Testis (tissue), 2 donors: ENCODE measurements at regions not wholly inside any gene's neighbourhood (a gene's known extent, or its start where the extent isn't known, plus 50 kb on each side); places are given as distances from the start of the nearest gene placed in this dataset.
A peak's percentile ranks its signal among the peaks of the same experiment; 100 is the strongest.

Experiments used
- DNase-seq: peaks from one replicate; pipeline ENCODE4 v3.0.0-alpha.2; 2019
- H3K27ac ChIP-seq, 2 donors: fragments of 200-600 bp; sonication (generic); one replicate each; pipeline ENCODE4 v1.5.1; 2019
- H3K27me3 ChIP-seq: fragments of 200-600 bp; sonication (generic); one replicate; pipeline ENCODE4 v1.5.1; 2019
- H3K36me3 ChIP-seq: fragments of 200-600 bp; sonication (generic); one replicate; pipeline ENCODE4 v1.5.1; 2017; ENCODE audit warnings: low read depth; ENCODE audit errors: missing control alignments
- H3K4me1 ChIP-seq: fragments of 200-600 bp; sonication (generic); one replicate; pipeline ENCODE4 v1.5.1; 2019
- H3K4me3 ChIP-seq, 2 donors: fragments of 200-600 bp; sonication (generic); one replicate each; pipeline ENCODE4 v1.5.1; 2017 to 2019
- H3K9me3 ChIP-seq: fragments of 200-600 bp; sonication (generic); one replicate; pipeline ENCODE4 v1.5.1; 2017
- POLR2A ChIP-seq: fragments of 450-650 bp; IDR thresholded peaks from one replicate; pipeline ENCODE4 v1.6.1; 2017; ENCODE audit warnings: antibody characterized with exemption, mild to moderate bottlenecking, moderate library complexity
- WGBS, 2 donors: methylation state at CpG; one replicate each; pipeline ENCODE4 v1.1.5; 2018; 5-methylcytosine and 5-hydroxymethylcytosine counted together
- intact Hi-C: fragments of 100-400 bp; cut with DNase I; formaldehyde crosslinking; loops from one replicate; pipeline ENCODE4 v1.15.1; 2023; ENCODE audit warnings: low total_unique reads
- TF ChIP-seq, protein P1 (sequence below), 3 experiments: fragments of 450-650 bp in 2 of 3; fragments of 200-600 bp in 1 of 3; sonication (generic) in 1 of 3; IDR thresholded peaks; one replicate each; pipeline ENCODE4 v1.5.1; 2016 to 2019; ENCODE audit warnings: antibody characterized with exemption in 3 of 3, mild to moderate bottlenecking in 2 of 3, moderate library complexity in 1 of 3

DNA sequence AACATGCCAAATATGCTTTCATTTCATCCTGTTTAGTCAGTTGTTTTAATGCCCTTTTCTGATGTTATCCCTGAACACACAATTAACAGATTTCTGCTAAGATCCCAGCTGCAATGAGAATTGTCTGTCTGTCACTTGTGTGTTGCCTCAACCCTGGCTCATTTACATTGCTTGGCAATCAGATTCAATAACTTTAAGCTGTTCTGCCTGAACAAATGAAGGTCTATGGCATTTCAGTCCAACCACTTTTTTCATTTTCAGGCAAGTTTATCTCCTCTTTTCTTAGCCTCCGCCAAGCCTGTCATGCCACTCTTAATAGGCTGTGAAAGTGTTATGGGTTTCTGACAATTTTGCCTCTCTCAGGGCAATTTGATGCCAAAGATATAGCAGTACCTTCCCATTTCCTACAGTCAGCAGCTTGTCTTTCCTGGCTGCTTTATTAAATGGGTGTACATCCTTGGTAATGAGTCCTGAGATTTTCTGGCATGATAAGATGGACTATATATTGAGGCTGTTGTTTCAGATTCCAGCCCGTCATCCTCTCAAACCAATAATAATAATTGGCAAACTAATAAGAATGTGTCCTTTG, 68.7 kb upstream of the ADAMTS9 start:
- intact Hi-C loops: no loop called here

DNA sequence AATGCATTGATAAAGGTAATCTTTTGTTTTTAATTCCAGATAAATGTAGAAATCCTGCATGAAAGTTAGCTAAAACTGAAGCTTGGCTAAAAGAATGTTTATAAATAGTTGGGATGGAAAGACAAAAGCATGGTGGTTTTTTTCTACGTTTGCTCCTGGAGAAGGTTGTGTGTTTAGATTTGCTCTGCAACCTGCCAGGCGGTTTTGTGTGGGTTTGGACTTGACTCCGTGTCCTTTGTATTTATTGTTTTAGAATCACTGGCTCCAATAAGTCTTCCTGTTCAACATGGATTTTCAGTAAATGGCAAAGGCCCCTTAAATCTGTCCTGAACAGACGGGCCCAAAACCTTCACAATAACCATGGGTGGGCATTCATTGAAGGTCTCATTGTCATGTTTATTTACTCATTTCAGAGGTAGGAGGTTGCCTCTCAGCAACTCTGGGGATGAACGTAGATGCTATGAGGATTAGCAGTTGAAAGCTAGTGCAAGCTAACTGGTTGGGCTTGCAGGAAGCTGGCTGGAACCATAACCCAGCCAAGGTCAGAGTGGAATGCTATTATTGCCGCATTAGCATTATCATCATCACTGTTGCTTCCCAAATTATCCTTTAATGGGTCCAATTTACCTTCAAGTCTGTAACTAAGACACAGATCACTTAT, 60.6 kb upstream of the ADAMTS9 start:
- H3K27ac ChIP-seq: no peak overlapping the region
- H3K27me3 ChIP-seq: no peaks in the 10 kb centered on the region
- DNase-seq: no peak
- no peaks in the 10 kb centered on the region for H3K9me3 ChIP-seq
- no peak overlapping the region for H3K4me3 ChIP-seq
- H3K36me3 ChIP-seq: no peaks in the 10 kb centered on the region
- intact Hi-C loops: no loop called here
- H3K4me1 ChIP-seq: no peaks in the 10 kb centered on the region
- TF ChIP-seq POLR2A: no peak
- TF ChIP-seq, protein P1, sequence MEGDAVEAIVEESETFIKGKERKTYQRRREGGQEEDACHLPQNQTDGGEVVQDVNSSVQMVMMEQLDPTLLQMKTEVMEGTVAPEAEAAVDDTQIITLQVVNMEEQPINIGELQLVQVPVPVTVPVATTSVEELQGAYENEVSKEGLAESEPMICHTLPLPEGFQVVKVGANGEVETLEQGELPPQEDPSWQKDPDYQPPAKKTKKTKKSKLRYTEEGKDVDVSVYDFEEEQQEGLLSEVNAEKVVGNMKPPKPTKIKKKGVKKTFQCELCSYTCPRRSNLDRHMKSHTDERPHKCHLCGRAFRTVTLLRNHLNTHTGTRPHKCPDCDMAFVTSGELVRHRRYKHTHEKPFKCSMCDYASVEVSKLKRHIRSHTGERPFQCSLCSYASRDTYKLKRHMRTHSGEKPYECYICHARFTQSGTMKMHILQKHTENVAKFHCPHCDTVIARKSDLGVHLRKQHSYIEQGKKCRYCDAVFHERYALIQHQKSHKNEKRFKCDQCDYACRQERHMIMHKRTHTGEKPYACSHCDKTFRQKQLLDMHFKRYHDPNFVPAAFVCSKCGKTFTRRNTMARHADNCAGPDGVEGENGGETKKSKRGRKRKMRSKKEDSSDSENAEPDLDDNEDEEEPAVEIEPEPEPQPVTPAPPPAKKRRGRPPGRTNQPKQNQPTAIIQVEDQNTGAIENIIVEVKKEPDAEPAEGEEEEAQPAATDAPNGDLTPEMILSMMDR (IDR thresholded peaks at IDR 0.05): no peak
- 46 to 54% methylated on average over 6 of the region's 6 CpGs for WGBS, 2 donors

More for the DNA sequence above, 68.7 kb upstream of the ADAMTS9 start:
- Histone ChIP-seq H3K9me3 (no peaks in the 10 kb centered on the region), H3K4me1 (no peaks in the 10 kb centered on the region), H3K4me3 (no peak overlapping the region), H3K36me3 (no peaks in the 10 kb centered on the region), H3K27me3 (no peaks in the 10 kb centered on the region), H3K27ac (peak overlapping the region in 1 of 2 donors; percentile 22)
- no peak for TF ChIP-seq POLR2A
- TF ChIP-seq, protein P1 (IDR thresholded peaks at IDR 0.05): no peak
- WGBS, 2 donors: 91% methylated on average over 2 of the region's 2 CpGs
- DNase-seq: no peak

DNA sequence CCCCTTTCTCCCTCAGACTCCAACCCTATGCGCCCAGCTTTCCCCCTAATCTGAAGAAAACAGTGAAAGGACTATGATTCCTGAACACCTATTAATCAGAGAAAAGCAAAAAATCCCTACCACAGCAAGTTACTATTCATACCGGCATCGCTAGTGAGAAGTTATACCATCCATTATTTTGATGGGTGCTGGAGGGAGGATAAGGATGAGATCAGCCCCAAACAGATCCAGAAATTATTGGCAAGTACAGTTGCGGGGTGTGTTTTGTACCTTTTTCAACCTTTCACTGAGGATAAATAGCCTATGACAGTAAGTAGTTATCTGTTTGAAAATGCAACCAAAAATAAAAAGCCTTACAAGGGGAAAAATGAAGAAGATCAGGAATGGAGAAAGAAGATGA, 59.9 kb upstream of the ADAMTS9 start:
- WGBS, 2 donors: 57 to 69% methylated on average over 4 of the region's 4 CpGs
- Histone ChIP-seq H3K4me1 (no peaks in the 10 kb centered on the region), H3K9me3 (no peaks in the 10 kb centered on the region), H3K27me3 (no peaks in the 10 kb centered on the region), H3K36me3 (no peaks in the 10 kb centered on the region), H3K27ac (no peak overlapping the region), H3K4me3 (no peak overlapping the region)
- TF ChIP-seq POLR2A: no peak
- TF ChIP-seq, protein P1 (IDR thresholded peaks at IDR 0.05): no peak
- intact Hi-C loops: no loop called here
- no peak for DNase-seq

DNA sequence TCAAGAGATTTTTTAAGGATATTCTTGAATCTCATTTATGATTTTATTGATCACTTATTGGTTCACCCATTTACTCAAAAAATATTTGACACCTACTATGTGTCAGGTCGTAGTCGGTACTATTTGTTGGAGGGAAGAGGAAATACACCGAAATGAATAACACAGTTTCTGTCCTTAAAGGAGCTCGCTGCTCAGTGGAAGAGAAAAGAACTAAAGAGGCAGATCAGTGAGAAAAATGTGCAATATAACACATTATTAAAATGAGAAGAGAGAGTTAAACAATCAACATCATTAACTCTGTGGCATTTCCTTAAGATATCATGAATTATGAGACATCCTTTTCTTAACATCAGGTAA, 56.1 kb upstream of the ADAMTS9 start:
- Histone ChIP-seq H3K4me3 (no peak overlapping the region), H3K9me3 (no peaks in the 10 kb centered on the region), H3K27ac (no peak overlapping the region), H3K4me1 (no peaks in the 10 kb centered on the region), H3K27me3 (no peaks in the 10 kb centered on the region), H3K36me3 (no peaks in the 10 kb centered on the region)
- DNase-seq: no peak
- 69% methylated on average over 4 of the region's 4 CpGs for WGBS, 2 donors
- intact Hi-C loops: no loop called here
- TF ChIP-seq POLR2A: no peak
- TF ChIP-seq, protein P1 (IDR thresholded peaks at IDR 0.05): no peak
